Gastrocnemius medialis (tissue), 4 donors: ENCODE measurements at regions not wholly inside any gene's neighbourhood (a gene's known extent, or its start where the extent isn't known, plus 50 kb on each side); places are given as distances from the start of the nearest gene placed in this dataset.

ENCODE experiments used
- ATAC-seq, 2 donors: fragments of 150-250 bp; one replicate each; pipeline ENCODE4 v1.9.1; 2016
- DNase-seq, 2 donors: peaks; one replicate each; pipeline ENCODE4 v3.0.0-alpha.2; 2019
- H3K27ac ChIP-seq, 4 donors: fragments of 200-600 bp; sonication (generic); 1 replicate in 1 of 4; 2 replicates in 3 of 4; pipeline ENCODE4 v1.5.1; 2016 to 2018; ENCODE audit warnings: mild to moderate bottlenecking in 2 of 4, moderate library complexity in 1 of 4
- H3K27me3 ChIP-seq, 3 donors: fragments of 200-600 bp; sonication (generic) in 2 of 3; 1 replicate in 1 of 3; 2 replicates in 2 of 3; pipeline versions ENCODE4 v1.5.1 to v1.6.0; 2016 to 2019; ENCODE audit warnings: mild to moderate bottlenecking in 1 of 3, moderate library complexity in 1 of 3
- H3K36me3 ChIP-seq, 2 donors: fragments of 200-600 bp; sonication (generic) in 1 of 2; one replicate each; pipeline ENCODE4 v1.5.1; 2017 to 2018
- H3K4me1 ChIP-seq, 2 donors: fragments of 200-600 bp; sonication (generic) in 1 of 2; one replicate each; pipeline ENCODE4 v1.5.1; 2016 to 2017; ENCODE audit warnings: mild to moderate bottlenecking in 2 of 2
- H3K4me3 ChIP-seq, 4 donors: fragments of 200-600 bp; sonication (generic) in 3 of 4; 1 replicate in 1 of 4; 2 replicates in 3 of 4; pipeline ENCODE4 v1.5.1; 2016 to 2019; ENCODE audit warnings: mild to moderate bottlenecking in 2 of 4
- H3K9me3 ChIP-seq, 3 donors: fragments of 200-600 bp; sonication (generic) in 2 of 3; 1 replicate in 1 of 3; 2 replicates in 2 of 3; pipeline ENCODE4 v1.5.1; 2016 to 2019
- POLR2A ChIP-seq, 2 donors: fragments of 450-650 bp; IDR thresholded peaks; one replicate each; pipeline ENCODE4 v1.6.1; 2017; ENCODE audit warnings: antibody characterized with exemption in 2 of 2, mild to moderate bottlenecking in 2 of 2, moderate library complexity in 2 of 2
- in situ Hi-C, 4 donors: fragments of 200-750 bp; cut with MboI; loops; one replicate each; pipeline versions ENCODE4 v1.15.0 to v1.8.0; 2017; ENCODE audit warnings: low sequenced_read_pairs in 4 of 4
- intact Hi-C: fragments of 100-400 bp; cut with DNase I; formaldehyde crosslinking; loops from one replicate; pipeline ENCODE4 v1.15.1; 2023; ENCODE audit warnings: low total_unique reads
- TF ChIP-seq, protein P1 (sequence below), 5 experiments: fragments of 450-650 bp in 3 of 5; fragments of 200-600 bp in 2 of 5; sonication (generic) in 2 of 5; IDR thresholded peaks in 4 of 5; conservative IDR thresholded peaks in 1 of 5; 1 replicate in 4 of 5; 2 replicates in 1 of 5; pipeline ENCODE4 v1.5.1; 2016 to 2019; ENCODE audit warnings: antibody characterized with exemption in 5 of 5, mild to moderate bottlenecking in 3 of 5, moderate library complexity in 3 of 5

- H3K27ac ChIP-seq: no peak overlapping the region
- H3K4me1 ChIP-seq: no peaks in the 10 kb centered on the region
- intact Hi-C loops: no loop called here
Observed at GRCh38 chr6:148649454-148649963, 97.3 kb upstream of the UST start.

GRCh38 chr6:148650941-148651505 is 95.8 kb upstream of the UST start:
- no peaks in the 10 kb centered on the region for H3K4me1 ChIP-seq
- H3K9me3 ChIP-seq: no peaks in the 10 kb centered on the region
- DNase-seq (no peak), ATAC-seq (no peak)
- intact Hi-C loops: loop anchor here (10.0 kb wide), 1 partner anchor 1516 kb away; no protein-coding TSS in a partner anchor
- TF ChIP-seq POLR2A (IDR thresholded peaks at IDR 0.05): no peak
- TF ChIP-seq, protein P1, sequence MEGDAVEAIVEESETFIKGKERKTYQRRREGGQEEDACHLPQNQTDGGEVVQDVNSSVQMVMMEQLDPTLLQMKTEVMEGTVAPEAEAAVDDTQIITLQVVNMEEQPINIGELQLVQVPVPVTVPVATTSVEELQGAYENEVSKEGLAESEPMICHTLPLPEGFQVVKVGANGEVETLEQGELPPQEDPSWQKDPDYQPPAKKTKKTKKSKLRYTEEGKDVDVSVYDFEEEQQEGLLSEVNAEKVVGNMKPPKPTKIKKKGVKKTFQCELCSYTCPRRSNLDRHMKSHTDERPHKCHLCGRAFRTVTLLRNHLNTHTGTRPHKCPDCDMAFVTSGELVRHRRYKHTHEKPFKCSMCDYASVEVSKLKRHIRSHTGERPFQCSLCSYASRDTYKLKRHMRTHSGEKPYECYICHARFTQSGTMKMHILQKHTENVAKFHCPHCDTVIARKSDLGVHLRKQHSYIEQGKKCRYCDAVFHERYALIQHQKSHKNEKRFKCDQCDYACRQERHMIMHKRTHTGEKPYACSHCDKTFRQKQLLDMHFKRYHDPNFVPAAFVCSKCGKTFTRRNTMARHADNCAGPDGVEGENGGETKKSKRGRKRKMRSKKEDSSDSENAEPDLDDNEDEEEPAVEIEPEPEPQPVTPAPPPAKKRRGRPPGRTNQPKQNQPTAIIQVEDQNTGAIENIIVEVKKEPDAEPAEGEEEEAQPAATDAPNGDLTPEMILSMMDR (IDR thresholded peaks at IDR 0.05 in 4 of 5, conservative IDR thresholded peaks at IDR 0.05 in 1 of 5): no peak
- no peak overlapping the region for H3K27ac ChIP-seq
- in situ Hi-C loops: no loop called here
- no peaks in the 10 kb centered on the region for H3K36me3 ChIP-seq
- no peak overlapping the region for H3K4me3 ChIP-seq
- no peaks in the 10 kb centered on the region for H3K27me3 ChIP-seq

More at GRCh38 chr6:148649454-148649963, 97.3 kb upstream of the UST start:
- Histone ChIP-seq H3K36me3 (no peaks in the 10 kb centered on the region), H3K4me3 (no peak overlapping the region), H3K27me3 (no peaks in the 10 kb centered on the region), H3K9me3 (no peaks in the 10 kb centered on the region)
- in situ Hi-C loops: no loop called here
- DNase-seq (no peak), ATAC-seq (no peak)
- no peak for TF ChIP-seq POLR2A (IDR thresholded peaks at IDR 0.05)
- TF ChIP-seq, protein P1 (IDR thresholded peaks at IDR 0.05 in 4 of 5, conservative IDR thresholded peaks at IDR 0.05 in 1 of 5): no peak

- in situ Hi-C loops: no loop called here
- no peak for ATAC-seq
Observed at GRCh38 chr6:148652205-148652604, 94.6 kb upstream of the UST start.

GRCh38 chr6:148653138-148653776 is 93.6 kb upstream of the UST start:
- H3K27me3 ChIP-seq: no peaks in the 10 kb centered on the region
- in situ Hi-C loops: no loop called here
- intact Hi-C loops: loop anchor here (10.0 kb wide), 1 partner anchor 1518 kb away; no protein-coding TSS in a partner anchor

More at GRCh38 chr6:148652205-148652604, 94.6 kb upstream of the UST start:
- Histone ChIP-seq H3K9me3 (no peaks in the 10 kb centered on the region), H3K4me3 (no peak overlapping the region), H3K36me3 (no peaks in the 10 kb centered on the region), H3K4me1 (no peaks in the 10 kb centered on the region), H3K27me3 (no peaks in the 10 kb centered on the region), H3K27ac (no peak overlapping the region)
- no peak for DNase-seq
- intact Hi-C loops: loop anchor here (10.0 kb wide), 1 partner anchor 1517 kb away; no protein-coding TSS in a partner anchor
- TF ChIP-seq POLR2A (IDR thresholded peaks at IDR 0.05): no peak
- TF ChIP-seq, protein P1 (IDR thresholded peaks at IDR 0.05 in 4 of 5, conservative IDR thresholded peaks at IDR 0.05 in 1 of 5): no peak

More at GRCh38 chr6:148653138-148653776, 93.6 kb upstream of the UST start:
- Histone ChIP-seq H3K36me3 (no peaks in the 10 kb centered on the region), H3K9me3 (no peaks in the 10 kb centered on the region), H3K4me3 (no peak overlapping the region), H3K4me1 (no peaks in the 10 kb centered on the region), H3K27ac (no peak overlapping the region)
- TF ChIP-seq POLR2A (IDR thresholded peaks at IDR 0.05): no peak
- TF ChIP-seq, protein P1 (IDR thresholded peaks at IDR 0.05 in 4 of 5, conservative IDR thresholded peaks at IDR 0.05 in 1 of 5): no peak
- DNase-seq (no peak), ATAC-seq (no peak)
